ENCODE measurements at regions not wholly inside any gene's neighbourhood (a gene's known extent, or its start where the extent isn't known, plus 50 kb on each side); places are given as distances from the start of the nearest gene placed in this dataset.
"Not testable (repeated sequence)": the region's sequence is repeated elsewhere in the genome, so short reads cannot be mapped to it uniquely, and the experiment has no call there.

DNA sequence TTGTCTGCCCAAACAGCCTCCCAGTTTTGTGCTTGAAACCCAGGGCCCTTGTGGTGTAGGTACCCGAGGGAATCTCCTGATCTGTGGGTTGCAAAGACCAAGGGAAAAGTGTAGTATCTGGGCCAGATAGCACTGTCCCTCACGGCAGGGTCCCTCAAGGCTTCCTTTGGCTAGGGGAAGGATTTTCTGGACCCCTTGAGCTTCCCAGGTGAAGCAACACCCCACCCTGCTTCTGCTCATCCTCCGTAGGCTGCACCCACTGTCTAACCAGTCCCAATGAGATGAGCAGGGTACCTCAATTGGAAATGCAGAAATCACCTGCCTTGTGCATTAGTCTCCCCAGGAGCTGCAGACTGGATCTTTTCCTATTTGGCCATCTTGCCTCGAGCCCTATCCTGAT, 791.8 kb upstream of the MANEA start:
- Histone ChIP-seq H3K36me3 (ENCODE audit: control insufficient read depth in 2 of 2, extremely low read depth in 1 of 2, insufficient read depth in 2 of 2, low read length in 2 of 2) (no peaks in the 10 kb centered on the region), H3K9me3 (replicated peaks; ENCODE audit: control insufficient read depth, insufficient read depth, low read length) (no peaks in the 10 kb centered on the region), H3K27me3 (ENCODE audit: control insufficient read depth in 2 of 2, insufficient read depth in 2 of 2, low read length in 2 of 2) (no peaks in the 10 kb centered on the region), H2AFZ (ENCODE audit: low read depth, low read length) (no peak overlapping the region), H3K4me2 (ENCODE audit: insufficient read depth, low read length) (no peak overlapping the region), H3K4me1 (ENCODE audit: control insufficient read depth, extremely low read depth, insufficient read depth, low read length) (no peaks in the 10 kb centered on the region), H3K4me3 (replicated peaks in 1 of 3; ENCODE audit: insufficient read depth in 1 of 3, low read depth in 1 of 3, low read length in 3 of 3) (no peak overlapping the region), H3K79me2 (ENCODE audit: control insufficient read depth, insufficient read depth, low read length) (no peaks in the 10 kb centered on the region), H3K9ac (replicated peaks; ENCODE audit: extremely low read depth, insufficient read depth, low read length) (no peak overlapping the region), H3K27ac (ENCODE audit: insufficient read depth, low read depth, low read length) (no peak overlapping the region), H4K20me1 (replicated peaks; ENCODE audit: control insufficient read depth, extremely low read depth, insufficient read depth, low read length) (no peaks in the 10 kb centered on the region), H3K9me1 (replicated peaks; ENCODE audit: control insufficient read depth, extremely low read depth, insufficient read depth, low read length) (no peaks in the 10 kb centered on the region)
- DNase-seq (ENCODE audit: low read depth, low spot score): no peak
- BruUV-seq (replicated peaks): no TSS peak
- intact Hi-C loops (cut with micrococcal nuclease): no loop called here
- dilution Hi-C loops (cut with MboI; ENCODE audit: extremely low pct_ligation_motif_present, low sequenced_read_pairs): no loop called here
- ChIA-PET POLR2A (no interaction called here), CTCF (no interaction called here)
- FAIRE-seq: no peak
- TF ChIP-seq GATA2 (IDR thresholded peaks at IDR 0.05; ENCODE audit: insufficient read depth, insufficient read length, low read depth, low read length): no peak
- TF ChIP-seq MYC (IDR thresholded peaks at IDR 0.05; ENCODE audit: low read depth, low read length): no peak
- TF ChIP-seq EZH2 (IDR thresholded peaks at IDR 0.05; ENCODE audit: borderline replicate concordance, low read depth, low read length, severe bottlenecking): no peak
- no peak for TF ChIP-seq FOS (IDR thresholded peaks at IDR 0.05; ENCODE audit: borderline replicate concordance, insufficient read depth, low read length)
- TF ChIP-seq POLR2A (IDR thresholded peaks at IDR 0.05; ENCODE audit: low read depth, low read length): no peak
- TF ChIP-seq, protein P1, sequence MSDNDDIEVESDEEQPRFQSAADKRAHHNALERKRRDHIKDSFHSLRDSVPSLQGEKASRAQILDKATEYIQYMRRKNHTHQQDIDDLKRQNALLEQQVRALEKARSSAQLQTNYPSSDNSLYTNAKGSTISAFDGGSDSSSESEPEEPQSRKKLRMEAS (IDR thresholded peaks at IDR 0.05; ENCODE audit: insufficient read depth, insufficient read length): no peak
- TF ChIP-seq, protein P2, sequence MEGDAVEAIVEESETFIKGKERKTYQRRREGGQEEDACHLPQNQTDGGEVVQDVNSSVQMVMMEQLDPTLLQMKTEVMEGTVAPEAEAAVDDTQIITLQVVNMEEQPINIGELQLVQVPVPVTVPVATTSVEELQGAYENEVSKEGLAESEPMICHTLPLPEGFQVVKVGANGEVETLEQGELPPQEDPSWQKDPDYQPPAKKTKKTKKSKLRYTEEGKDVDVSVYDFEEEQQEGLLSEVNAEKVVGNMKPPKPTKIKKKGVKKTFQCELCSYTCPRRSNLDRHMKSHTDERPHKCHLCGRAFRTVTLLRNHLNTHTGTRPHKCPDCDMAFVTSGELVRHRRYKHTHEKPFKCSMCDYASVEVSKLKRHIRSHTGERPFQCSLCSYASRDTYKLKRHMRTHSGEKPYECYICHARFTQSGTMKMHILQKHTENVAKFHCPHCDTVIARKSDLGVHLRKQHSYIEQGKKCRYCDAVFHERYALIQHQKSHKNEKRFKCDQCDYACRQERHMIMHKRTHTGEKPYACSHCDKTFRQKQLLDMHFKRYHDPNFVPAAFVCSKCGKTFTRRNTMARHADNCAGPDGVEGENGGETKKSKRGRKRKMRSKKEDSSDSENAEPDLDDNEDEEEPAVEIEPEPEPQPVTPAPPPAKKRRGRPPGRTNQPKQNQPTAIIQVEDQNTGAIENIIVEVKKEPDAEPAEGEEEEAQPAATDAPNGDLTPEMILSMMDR (IDR thresholded peaks at IDR 0.05; ENCODE audit: extremely low read depth in 1 of 2, insufficient read depth in 1 of 2, low read depth in 1 of 2, low read length in 2 of 2): no peak
- no peak for TF ChIP-seq POLR2AphosphoS5 (IDR thresholded peaks at IDR 0.05; ENCODE audit: insufficient read depth, low read depth, low read length)
- TF ChIP-seq JUN (IDR thresholded peaks at IDR 0.05; ENCODE audit: borderline replicate concordance, insufficient read depth, insufficient read length, low read depth): no peak

DNA sequence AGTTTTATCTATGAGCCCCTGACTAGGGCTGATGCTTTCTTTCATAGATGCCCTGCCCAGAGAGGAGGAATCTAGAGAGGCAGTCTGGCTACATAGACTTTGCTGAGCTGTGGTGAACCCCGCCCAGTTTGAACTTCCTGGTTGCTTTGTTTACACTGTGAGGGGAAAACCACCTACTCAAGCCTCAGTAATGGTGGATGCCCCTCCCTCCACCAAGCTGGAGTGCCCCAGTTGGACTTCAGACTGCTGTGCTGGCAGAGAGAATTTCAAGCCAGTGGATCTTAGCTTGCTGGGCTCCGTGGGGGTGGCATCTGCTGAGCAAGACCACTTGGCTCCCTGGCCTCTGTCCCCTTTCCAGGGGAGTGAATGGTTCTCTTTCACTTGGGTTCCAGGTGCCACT, 792.3 kb upstream of the MANEA start:
- POLR2A ChIA-PET; H3K79me2 ChIP-seq (ENCODE audit: control insufficient read depth, insufficient read depth, low read length); H3K9me3 ChIP-seq (replicated peaks; ENCODE audit: control insufficient read depth, insufficient read depth, low read length); H3K36me3 ChIP-seq (ENCODE audit: control insufficient read depth in 2 of 2, extremely low read depth in 1 of 2, insufficient read depth in 2 of 2, low read length in 2 of 2); H3K4me1 ChIP-seq (ENCODE audit: control insufficient read depth, extremely low read depth, insufficient read depth, low read length); DNase-seq (ENCODE audit: low read depth, low spot score); dilution Hi-C loops (cut with MboI; ENCODE audit: extremely low pct_ligation_motif_present, low sequenced_read_pairs); BruUV-seq (replicated peaks); H4K20me1 ChIP-seq (replicated peaks; ENCODE audit: control insufficient read depth, extremely low read depth, insufficient read depth, low read length); FAIRE-seq; H3K27me3 ChIP-seq (ENCODE audit: control insufficient read depth in 2 of 2, insufficient read depth in 2 of 2, low read length in 2 of 2); H3K9ac ChIP-seq (replicated peaks; ENCODE audit: extremely low read depth, insufficient read depth, low read length); H3K9me1 ChIP-seq (replicated peaks; ENCODE audit: control insufficient read depth, extremely low read depth, insufficient read depth, low read length); H2AFZ ChIP-seq (ENCODE audit: low read depth, low read length); CTCF ChIA-PET; H3K4me3 ChIP-seq (replicated peaks in 1 of 3; ENCODE audit: insufficient read depth in 1 of 3, low read depth in 1 of 3, low read length in 3 of 3); H3K4me2 ChIP-seq (ENCODE audit: insufficient read depth, low read length); intact Hi-C loops (cut with micrococcal nuclease); H3K27ac ChIP-seq (ENCODE audit: insufficient read depth, low read depth, low read length): not testable (repeated sequence)
